ENCODE measurements at regions not wholly inside any gene's neighbourhood (a gene's known extent, or its start where the extent isn't known, plus 50 kb on each side); places are given as distances from the start of the nearest gene placed in this dataset.

DNA sequence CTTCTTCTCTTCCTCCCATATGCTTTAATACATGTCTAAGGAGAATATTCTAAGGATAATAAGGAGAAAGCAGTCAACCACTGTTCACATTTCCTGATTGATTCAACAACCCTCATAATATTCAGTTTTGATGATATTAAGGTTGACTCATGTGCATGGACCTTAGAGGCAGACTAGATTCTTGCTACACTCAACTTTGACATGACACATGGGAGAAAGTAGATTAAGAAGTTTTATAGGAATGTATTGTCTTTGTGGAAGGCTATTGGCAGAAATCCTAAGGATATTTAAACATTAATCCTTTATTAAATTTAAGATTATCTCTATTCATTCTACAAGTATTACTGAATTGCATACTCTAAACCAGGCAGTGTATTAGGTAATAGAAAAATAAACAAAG is 309.1 kb upstream of the CYRIA start (continued):
- TF ChIP-seq ZBTB40 (IDR thresholded peaks at IDR 0.05; ENCODE audit: borderline replicate concordance), result no peak
- no peak for TF ChIP-seq HDAC6 (IDR thresholded peaks at IDR 0.05; ENCODE audit: unreplicated experiment)
- no peak for TF ChIP-seq TCF7 (IDR thresholded peaks at IDR 0.05; ENCODE audit: borderline replicate concordance)

GRCh38 chr2:16973586-16974286 is 308.1 kb upstream of the CYRIA start:
- Histone ChIP-seq H3K27me3 (replicated peaks in 1 of 2; ENCODE audit: control insufficient read depth in 2 of 2, insufficient read depth in 2 of 2, low read length in 1 of 2) (no peaks in the 10 kb centered on the region), H3K9me3 (replicated peaks; ENCODE audit: control insufficient read depth, insufficient read depth, low read length) (no peaks in the 10 kb centered on the region), H3K36me3 (ENCODE audit: control insufficient read depth in 2 of 2, insufficient read depth in 2 of 2, low read length in 1 of 2) (no peaks in the 10 kb centered on the region), H3K4me1 (ENCODE audit: control insufficient read depth, insufficient read depth, low read length) (no peaks in the 10 kb centered on the region), H4K20me1 (ENCODE audit: control insufficient read depth, insufficient read depth) (no peaks in the 10 kb centered on the region), H3K27ac (ENCODE audit: control insufficient read depth, insufficient read depth) (no peak overlapping the region), H3K9ac (ENCODE audit: control insufficient read depth, insufficient read depth, low read length) (no peak overlapping the region), H3K4me3 (no peak overlapping the region), H3K4me2 (ENCODE audit: control insufficient read depth, insufficient read depth) (no peak overlapping the region), H3K79me2 (ENCODE audit: control insufficient read depth, insufficient read depth, low read length) (no peaks in the 10 kb centered on the region), H2AFZ (ENCODE audit: control insufficient read depth, low read depth, low read length) (no peak overlapping the region)
- no peak for ATAC-seq
- POLR2A ChIA-PET, result no interaction called here
- in situ Hi-C loops (cut with MboI) (no loop called here), intact Hi-C loops (cut with micrococcal nuclease; ENCODE audit: unreplicated experiment) (no loop called here)
- no TSS peak for BruUV-seq (replicated peaks)
- no peak for DNase-seq (ENCODE audit: low read depth, low spot score)
- RAD21 ChIA-PET (ENCODE audit: unreplicated experiment), result no interaction called here
- SMC1A ChIA-PET (ENCODE audit: uncharacterized antibody, unreplicated experiment), result no interaction called here
- CTCF ChIA-PET, result no interaction called here
- WGBS (ENCODE audit: insufficient coverage, insufficient replicate concordance, low lambda C conversion rate, missing lambda C conversion rate), result 2% methylated on average over 2 of the region's 2 CpGs
- FAIRE-seq, result no peak
- TF ChIP-seq ZNF274 (IDR thresholded peaks at IDR 0.05; ENCODE audit: insufficient read depth, insufficient read length) (no peak), EZH2 (IDR thresholded peaks at IDR 0.05; ENCODE audit: borderline replicate concordance, control insufficient read depth, low read depth, low read length) (no peak), SIN3A (IDR thresholded peaks at IDR 0.05; ENCODE audit: low read depth, low read length) (no peak), PKNOX1 (IDR thresholded peaks at IDR 0.05) (no peak), POLR2A (IDR thresholded peaks at IDR 0.05; ENCODE audit: low read depth, low read length) (no peak), RAD51 (IDR thresholded peaks at IDR 0.05) (no peak), NFYB (IDR thresholded peaks at IDR 0.05; ENCODE audit: insufficient read depth, low read depth, low read length) (no peak), TCF12 (IDR thresholded peaks at IDR 0.05; ENCODE audit: low read depth, low read length) (no peak), MEF2A (IDR thresholded peaks at IDR 0.05; ENCODE audit: insufficient read depth, low read depth, low read length) (no peak), MEF2B (IDR thresholded peaks at IDR 0.05; ENCODE audit: partially characterized antibody, poor library complexity, severe bottlenecking) (no peak), SKIL (IDR thresholded peaks at IDR 0.05; ENCODE audit: low read depth, poor library complexity, severe bottlenecking) (no peak), NR2F1 (conservative IDR thresholded peaks at IDR 0.05) (no peak)
